AG09309 (cell line): ENCODE measurements at regions not wholly inside any gene's neighbourhood (a gene's known extent, or its start where the extent isn't known, plus 50 kb on each side); places are given as distances from the start of the nearest gene placed in this dataset.

Source experiments
- DNase-seq: peaks from one replicate; pipeline ENCODE4 v3.0.0-alpha.2; 2010; ENCODE audit warnings: low read depth
- H3K4me3 ChIP-seq: 2 replicates; pipeline ENCODE4 v1.5.1; 2011; ENCODE audit warnings: mild to moderate bottlenecking, low read depth, low read length, moderate library complexity; ENCODE audit not compliant: control insufficient read depth
- CTCF ChIP-seq: IDR thresholded peaks from 2 replicates; pipeline ENCODE4 v1.5.1; 2011; ENCODE audit warnings: mild to moderate bottlenecking, low read depth, low read length, inconsistent platforms; ENCODE audit not compliant: insufficient read depth, control insufficient read depth; ENCODE audit errors: missing control alignments

DNA sequence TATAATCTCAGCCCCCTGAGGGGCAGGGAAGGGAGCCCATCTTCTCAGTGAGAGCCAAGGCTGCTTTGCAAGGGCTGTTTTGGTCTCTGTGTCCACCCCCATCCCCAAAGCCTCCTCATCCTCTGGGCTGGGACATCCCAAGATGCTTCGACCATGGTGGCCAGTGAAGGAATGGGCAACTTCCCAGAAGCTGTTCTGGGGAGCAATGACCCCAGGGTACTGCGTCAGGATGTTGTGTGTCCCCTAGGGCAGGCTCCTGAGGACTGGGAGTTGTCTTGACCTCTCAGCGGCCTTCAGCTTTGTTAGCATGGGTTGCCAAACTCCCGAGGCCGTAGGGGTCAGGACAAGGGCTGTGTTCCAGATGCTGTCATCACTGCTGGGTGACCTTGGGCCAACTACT, 238.4 kb upstream of the POU3F1 start:
- no peak for TF ChIP-seq CTCF
- DNase-seq = no peak

GRCh38 chr1:38283696-38284470, 237.3 kb upstream of the POU3F1 start:
- no peak for DNase-seq
- H3K4me3 ChIP-seq = no peak overlapping the region
- TF ChIP-seq CTCF = no peak

More for the DNA sequence above, 238.4 kb upstream of the POU3F1 start:
- H3K4me3 ChIP-seq = no peak overlapping the region

DNA sequence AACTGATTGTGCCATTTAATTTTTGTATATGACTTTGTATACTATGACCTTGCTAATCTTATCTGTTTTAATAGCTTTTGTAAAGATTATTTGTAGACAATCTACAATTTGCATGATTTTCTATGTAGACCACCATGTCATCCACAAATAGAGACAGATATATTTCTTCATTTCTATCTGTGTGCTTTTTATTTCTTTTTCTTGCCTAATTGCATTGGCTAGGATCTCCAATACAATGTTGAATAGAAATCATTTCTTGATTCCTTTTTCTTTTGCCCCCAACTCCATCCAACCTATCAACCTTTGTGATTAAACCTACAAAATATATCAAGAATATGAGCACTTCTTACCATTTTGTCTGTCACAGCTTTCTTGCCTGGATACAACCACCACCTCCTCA, 232.6 kb upstream of the POU3F1 start:
- no peak for DNase-seq
- TF ChIP-seq CTCF = no peak
- H3K4me3 ChIP-seq = no peak overlapping the region

DNA sequence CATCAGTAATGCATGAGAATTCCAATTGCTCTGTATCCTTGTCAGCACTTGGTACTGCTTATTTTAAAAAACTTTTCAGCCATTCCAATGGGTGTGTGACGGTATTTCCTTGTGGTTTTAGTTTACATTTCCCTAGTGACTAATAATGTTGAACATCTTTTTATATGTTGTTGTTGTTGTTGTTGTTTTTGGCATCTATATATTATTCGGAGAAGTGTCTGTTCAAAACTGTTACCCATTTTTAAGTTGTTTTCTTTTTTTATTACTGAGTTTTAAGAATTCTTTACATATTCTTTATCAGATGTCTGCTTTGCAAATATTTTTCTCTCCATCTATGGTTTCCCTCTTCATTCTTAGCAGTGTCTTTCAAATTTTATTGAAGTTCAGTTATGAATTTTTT, 231.1 kb upstream of the POU3F1 start:
- H3K4me3 ChIP-seq = no peak overlapping the region
- TF ChIP-seq CTCF = no peak
- DNase-seq = no peak

- no peak for DNase-seq
- H3K4me3 ChIP-seq = no peak overlapping the region
- no peak for TF ChIP-seq CTCF
These were observed 229.4 kb upstream of the POU3F1 start for GRCh38 chr1:38275960-38276359.

DNA sequence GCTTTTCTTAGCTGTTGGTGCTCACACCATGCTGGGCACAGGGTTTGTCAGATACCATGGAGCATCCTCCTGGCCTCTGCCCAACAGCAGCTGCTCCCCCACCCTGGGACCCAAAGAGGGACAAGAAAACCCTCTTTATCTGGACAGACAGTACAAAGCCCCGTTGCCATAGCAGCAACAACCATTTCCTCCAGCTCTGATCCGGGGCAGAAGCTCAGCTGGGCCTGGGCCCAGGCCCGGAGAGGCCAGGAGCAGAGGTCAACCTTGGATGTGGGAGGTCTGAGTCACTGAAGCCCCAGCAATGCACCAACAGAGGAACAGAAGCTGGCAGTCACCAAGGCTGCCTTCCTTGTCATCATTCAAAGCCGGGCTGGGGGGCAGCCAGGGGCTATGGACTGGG, 228.4 kb upstream of the POU3F1 start:
- H3K4me3 ChIP-seq = no peak overlapping the region
- DNase-seq = no peak
- TF ChIP-seq CTCF = no peak
